IPS DF 19.7 (cell line): ENCODE measurements at regions not wholly inside any gene's neighbourhood (a gene's known extent, or its start where the extent isn't known, plus 50 kb on each side); places are given as distances from the start of the nearest gene placed in this dataset.

Source experiments
- DNase-seq: peaks from one replicate; pipeline ENCODE4 v3.0.0-alpha.2; 2013; ENCODE audit warnings: low read depth, low spot score

DNA sequence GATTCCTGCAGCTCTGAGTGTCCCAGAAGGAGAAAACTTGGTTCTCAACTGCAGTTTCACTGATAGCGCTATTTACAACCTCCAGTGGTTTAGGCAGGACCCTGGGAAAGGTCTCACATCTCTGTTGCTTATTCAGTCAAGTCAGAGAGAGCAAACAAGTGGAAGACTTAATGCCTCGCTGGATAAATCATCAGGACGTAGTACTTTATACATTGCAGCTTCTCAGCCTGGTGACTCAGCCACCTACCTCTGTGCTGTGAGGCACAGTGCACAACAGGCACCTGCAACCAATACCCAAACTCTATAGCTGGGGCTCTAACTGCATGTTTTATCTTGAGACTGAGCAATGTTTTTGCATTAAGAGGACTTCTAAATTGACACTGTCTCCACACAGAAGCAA, 379.2 kb upstream of the OR4E1 start:
- no peak for DNase-seq

DNA sequence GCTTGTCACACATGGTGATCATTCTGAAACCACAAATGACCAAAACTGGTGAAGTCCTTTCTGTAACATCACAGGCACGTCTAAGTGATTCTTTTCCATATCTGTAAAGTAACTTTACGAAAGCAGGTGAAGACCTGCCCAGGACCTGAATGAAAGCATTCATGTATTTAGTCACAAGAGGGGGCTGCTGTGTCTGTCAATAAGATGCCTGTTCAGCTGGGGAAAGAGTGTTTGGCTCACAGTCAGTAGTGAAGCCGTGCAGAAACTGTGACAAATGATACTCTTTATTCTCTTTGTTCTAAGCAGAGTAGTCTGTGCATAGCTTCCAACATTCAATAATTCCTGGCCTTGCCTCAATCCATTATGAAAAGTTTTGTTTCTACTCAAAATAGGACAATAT, 373.5 kb upstream of the OR4E1 start:
- no peak for DNase-seq

DNA sequence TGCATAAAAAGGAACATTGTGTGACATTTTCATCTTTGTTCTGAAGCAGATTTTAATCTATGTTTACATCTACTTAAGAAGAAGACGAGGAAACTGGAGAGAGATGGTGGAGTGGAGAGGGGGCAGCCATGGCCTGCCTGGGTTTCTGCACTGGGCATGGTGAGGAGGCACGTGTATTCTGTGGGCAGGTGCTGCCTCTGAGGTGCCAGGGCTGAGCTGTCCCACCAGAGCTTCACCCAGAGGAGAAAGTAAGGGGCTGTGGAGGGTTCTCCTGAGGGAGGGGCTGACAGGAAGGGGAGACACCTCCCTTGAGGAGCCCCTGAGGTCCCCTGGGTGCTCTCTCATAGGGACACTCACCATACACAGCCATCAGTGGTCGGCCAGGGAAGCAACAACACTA, 372.4 kb upstream of the OR4E1 start:
- DNase-seq: no peak

DNA sequence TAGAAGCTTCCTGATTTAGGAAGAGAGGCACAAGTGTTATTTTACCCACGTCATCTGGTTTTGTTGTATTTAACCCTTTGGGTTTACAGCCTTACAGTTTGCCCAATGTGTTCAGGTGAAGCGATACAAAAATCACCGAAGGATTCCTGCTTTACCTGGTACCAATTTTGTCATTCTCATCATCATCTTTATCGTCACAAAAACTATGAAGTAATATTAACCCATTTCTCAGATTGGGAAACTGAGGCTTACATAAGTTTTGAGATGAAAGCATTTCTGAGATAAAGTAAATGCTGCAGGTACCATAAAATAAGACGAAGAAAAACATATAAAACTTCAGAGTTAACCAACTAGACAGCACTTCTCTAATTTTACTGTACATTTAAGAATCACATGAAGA, 370.6 kb upstream of the OR4E1 start:
- DNase-seq: no peak

DNA sequence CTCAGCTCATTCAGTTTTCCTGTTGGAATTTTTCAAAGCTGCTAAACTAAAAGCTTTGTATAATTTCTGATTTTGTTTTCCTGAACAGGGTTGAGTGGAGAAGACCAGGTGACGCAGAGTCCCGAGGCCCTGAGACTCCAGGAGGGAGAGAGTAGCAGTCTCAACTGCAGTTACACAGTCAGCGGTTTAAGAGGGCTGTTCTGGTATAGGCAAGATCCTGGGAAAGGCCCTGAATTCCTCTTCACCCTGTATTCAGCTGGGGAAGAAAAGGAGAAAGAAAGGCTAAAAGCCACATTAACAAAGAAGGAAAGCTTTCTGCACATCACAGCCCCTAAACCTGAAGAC, 367.1 kb upstream of the OR4E1 start:
- no peak for DNase-seq

DNA sequence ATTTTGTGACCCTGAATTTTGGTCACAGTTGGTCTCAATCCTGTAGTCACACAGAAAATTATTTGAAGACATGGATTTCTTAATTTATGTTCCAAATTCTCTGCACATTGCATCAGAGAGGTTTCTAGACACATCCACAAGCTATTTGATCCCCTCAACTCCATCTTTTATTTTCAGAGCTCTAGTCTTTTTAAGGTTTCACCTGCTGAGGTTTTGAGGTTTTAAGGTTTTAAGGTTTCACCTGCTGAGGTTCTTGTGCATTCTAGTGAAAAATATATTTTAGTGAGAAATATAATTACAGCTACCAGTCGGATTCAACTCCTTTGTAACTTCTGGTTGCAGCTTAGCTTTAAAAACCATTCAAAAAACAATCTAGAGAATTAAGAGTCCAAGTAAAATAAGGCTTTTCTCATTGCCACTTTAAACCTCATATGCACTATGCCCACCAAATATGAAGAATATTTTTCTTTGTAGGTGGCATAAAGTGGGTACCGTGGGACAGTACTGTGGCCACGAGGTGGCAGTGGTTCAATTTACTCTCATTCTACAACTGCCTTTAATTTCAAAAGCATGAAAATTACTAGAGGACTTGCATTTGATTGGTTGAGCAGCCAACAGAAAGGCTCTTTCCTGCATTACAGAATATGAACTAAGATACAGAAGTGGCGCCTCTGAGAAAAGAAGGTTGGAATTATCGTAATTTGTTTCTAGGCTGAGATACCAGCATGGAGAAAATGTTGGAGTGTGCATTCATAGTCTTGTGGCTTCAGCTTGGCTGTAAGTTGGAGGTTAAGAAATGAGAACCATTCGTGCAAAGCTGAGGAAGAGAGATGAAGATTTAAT, 366.5 kb upstream of the OR4E1 start:
- no peak for DNase-seq

DNA sequence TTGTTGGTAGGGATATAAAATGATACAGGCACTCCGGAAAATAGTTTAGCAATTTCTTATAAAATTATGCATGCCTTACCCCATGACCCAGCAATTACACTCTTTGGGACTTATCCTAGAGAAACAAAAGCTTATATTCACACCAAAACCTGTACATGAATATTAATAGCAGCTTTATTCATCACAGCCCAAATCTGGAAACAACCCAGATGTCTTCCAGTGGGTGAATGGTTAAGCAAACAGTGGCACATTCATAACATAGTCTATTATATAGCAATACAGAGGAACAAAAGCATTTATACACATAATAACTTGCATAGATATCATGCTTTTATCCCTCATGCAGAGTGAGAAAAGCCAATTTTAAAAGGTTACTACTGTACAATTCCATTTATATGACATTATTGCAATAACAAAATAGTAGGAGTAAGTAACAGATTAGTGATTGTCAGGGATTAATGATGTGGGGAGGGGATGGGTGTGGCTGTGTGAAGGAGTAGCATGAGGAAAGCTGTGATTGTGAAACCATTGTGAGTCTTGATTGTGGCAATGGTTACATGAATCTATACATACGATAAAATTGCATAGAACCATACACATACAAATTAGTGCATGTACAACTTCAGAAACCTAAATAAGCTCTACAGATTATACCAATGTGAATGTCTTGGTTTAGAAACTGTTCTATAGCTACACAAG, 363.1 kb upstream of the OR4E1 start:
- no peak for DNase-seq

DNA sequence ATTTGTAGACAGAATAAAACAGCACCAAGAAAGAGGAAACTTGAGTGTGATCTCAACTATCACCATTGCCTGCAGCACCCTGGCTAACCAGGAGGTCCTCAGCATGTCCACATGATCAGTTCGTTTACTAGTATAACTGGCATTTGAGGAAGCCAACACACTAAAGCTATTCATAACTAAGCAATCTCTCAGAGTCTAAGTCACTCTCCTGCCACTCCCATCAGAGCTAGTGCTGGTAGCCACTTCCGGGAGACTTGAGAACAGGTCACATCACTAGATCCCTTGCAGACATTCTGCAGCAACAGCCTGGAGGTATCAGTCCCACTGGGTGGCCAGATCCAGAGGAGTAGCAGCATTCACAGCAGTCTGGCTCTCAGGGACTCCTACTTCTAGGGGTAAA, 352.9 kb upstream of the OR4E1 start:
- no peak for DNase-seq

DNA sequence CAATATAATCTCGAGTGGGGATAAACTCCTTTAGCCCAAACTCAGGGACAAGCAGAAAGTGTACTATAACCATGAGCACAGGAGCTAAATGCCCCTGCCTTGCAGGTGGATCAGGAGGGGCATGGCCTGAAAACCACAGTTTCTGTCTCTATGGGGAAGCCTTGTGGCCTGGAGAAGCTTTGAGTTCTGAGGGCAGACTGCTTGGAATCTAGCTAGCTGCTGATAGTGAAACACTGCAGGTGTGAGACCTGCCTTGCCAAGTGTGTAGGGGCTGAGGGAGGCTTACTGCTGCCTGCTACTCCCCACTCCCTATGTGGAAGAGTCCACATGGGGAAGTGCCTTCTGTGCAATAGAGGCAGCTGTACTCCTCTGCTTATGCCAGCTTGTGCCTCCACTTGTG, 352.3 kb upstream of the OR4E1 start:
- DNase-seq: no peak

DNA sequence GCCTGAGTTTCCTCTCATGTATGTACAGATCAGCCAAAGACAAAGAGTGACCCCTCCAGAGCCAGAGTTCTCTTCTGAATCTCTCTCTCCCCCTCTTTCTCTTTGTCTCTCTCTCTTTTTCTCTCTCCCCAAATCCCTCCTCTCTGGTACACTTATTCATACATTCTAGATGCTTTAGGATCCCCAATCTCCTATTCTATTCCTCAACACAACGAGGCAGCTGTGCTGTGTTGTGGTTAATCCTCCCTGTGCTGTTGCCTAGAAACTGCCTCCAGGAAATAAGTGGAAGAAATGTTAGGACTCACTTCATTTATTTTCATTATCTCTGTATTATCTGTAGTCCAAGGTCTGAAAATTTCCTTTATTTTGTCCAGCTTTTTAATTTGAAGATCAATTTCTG, 350.5 kb upstream of the OR4E1 start:
- no peak for DNase-seq

DNA sequence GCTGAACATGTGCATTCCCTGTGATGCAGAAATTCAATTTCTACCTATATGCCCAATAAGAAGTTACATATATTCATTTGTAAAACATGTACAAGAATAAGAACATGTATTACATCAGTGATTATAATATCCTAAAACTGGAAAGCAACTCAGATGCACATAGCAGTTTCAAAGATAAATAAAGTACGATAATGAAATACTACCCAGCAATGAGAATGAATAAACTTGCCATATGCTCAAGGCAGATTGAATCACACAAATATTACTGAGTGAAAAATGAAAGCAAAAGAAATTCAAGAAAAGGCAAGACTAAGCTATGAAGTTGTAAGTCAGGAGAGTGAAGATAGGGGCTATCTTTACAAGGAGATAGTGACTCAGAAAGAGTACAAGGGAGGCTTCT, 345.3 kb upstream of the OR4E1 start:
- no peak for DNase-seq

DNA sequence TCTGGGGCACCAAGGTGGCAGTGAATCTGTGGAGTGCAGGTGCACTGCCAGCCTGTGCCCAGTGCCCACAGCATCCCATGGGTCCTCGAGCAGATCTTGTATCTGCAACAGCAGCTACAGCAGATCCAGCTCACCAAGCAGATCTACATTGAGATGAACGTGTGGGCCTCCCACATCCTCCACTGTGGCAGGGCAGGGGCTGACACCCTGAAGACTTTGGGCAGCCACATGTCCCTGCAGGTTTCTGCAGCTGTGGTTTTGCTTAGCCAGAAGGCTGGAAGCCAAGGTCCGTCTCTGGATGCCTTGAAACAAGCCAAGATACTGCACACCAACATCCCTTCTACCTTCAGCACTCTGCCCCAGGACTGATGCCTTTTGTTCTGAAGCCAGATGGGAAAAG, 338.8 kb upstream of the OR4E1 start:
- no peak for DNase-seq

DNA sequence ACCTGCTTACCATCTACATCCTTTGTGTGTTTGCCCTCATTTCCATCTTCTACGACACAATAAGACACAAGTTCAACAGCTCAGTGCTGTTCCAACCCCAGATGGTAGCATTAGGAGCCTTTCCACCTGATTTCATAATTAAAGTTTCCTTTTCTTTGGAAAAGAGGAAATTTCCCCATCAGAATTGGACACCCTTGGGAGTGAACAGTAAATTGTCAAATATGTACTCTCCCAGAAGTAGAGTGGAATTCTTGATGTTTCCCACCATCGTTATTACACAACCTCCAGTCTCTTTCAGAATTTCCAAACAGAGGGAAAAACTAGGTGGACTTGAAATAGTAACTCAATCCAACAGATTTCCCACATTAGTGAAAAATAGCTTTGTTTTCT, 337.6 kb upstream of the OR4E1 start:
- no peak for DNase-seq

DNA sequence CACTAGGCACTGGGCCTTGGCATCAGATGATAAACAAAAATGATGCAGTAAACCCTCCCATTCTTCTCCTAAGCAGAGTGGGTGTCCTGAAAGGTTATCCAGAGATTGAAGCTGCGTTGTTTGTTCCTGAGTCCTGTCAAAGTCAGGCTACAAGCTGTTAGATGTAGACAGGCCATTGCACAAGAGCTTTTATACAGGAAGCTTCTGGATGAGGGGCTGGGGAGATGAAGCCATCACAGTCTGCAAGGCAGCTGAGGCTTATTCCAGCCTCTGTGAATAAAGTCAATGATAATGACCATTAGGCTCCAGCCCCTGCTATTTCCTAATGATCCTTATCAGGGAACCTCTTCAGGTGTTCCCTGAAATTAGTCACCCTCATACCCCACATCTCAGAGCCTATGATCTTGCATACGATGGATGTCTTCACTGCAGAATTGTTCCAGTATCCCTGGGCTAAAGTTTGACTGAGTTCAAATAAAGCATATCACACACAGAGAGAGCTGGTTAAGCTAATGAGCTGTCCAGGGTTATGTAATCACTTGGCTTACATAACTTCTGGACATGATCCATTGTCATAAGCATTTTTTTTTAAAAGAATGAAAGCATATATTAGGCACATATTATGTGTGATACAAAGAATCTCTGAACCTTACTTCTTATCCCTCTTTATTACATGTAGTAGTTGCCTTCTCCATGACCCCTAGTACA, 337.1 kb upstream of the OR4E1 start:
- DNase-seq: no peak

DNA sequence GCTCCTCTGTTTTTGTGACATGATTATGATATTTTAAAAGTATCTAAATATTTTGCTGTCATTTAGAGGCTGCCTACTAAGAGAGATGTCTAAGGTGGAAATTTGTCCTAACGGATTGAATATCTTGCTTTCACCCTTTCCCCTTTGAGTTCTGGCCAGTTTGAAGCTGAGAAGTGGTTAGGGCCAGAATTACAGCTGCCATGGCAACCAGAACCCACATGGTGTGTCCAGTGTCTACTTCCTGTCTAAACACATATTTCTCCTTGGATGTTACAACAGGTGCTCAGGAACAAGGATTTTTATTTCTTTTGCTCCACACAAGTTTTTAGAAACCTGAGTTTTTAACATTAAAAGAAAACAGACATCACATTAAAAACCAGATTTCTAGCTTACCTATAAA, 335.1 kb upstream of the OR4E1 start:
- DNase-seq: no peak

DNA sequence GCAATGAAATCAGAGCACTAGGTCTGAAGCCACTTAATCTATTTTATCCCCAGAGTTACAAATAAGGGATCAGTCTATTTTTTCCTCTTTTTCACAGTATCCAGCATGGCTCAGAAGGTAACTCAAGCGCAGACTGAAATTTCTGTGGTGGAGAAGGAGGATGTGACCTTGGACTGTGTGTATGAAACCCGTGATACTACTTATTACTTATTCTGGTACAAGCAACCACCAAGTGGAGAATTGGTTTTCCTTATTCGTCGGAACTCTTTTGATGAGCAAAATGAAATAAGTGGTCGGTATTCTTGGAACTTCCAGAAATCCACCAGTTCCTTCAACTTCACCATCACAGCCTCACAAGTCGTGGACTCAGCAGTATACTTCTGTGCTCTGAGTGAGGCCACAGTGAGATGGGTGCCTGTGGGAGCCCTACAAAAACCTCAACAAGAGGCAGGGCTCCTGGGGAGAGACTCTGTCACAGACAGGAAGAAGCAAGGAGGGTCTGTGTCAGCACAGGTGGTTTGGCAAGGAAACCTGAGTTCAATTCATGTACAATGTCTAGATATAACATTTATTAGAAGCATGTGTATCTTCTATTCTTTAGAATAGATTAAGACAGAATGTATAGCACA, 334.3 kb upstream of the OR4E1 start:
- no peak for DNase-seq

DNA sequence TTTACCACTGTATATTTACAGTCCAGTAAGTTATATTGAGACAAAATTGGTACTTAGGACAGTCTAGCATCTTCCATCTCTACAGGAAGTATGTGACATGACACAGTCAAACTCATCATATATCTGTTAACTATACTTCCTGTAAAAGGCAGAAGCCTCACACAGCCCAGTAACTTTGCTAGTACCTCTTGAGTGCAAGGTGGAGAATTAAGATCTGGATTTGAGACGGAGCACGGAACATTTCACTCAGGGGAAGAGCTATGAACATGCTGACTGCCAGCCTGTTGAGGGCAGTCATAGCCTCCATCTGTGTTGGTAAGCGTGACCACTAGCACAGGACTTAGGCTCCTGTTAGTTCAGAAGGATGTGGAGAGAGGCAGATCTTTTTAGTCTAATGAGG, 333.7 kb upstream of the OR4E1 start:
- DNase-seq: no peak

DNA sequence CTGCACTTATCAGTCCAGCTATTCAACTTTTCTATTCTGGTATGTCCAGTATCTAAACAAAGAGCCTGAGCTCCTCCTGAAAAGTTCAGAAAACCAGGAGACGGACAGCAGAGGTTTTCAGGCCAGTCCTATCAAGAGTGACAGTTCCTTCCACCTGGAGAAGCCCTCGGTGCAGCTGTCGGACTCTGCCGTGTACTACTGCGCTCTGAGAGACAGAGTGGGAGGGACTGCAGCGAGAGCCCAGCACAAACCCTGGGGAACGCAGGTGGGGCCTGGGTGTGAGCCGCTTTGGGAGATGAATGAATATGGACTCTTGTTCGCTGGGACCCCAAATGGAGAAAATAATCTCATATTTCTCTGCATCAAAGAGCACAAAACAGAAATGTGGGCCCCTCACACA, 329.8 kb upstream of the OR4E1 start:
- DNase-seq: no peak

DNA sequence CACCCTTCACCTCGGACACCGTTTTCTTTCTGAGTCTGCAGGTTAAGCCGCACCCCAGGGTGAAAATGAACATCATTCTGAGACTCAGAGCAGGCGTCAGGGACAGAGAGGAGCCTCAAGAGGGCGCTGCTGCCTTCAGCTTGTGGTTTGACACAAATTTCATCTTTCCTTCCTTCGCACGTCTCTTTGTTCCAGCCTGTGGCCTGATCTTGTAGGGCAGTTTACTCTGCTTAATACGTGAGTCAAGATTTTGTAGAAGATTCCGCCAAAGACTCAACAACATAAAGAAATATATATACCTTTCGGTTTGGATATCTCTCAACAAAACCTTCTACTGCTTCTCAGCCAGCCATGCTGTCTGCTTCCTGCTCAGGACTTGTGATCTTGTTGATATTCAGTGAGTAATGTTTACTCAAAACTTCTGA, 329.3 kb upstream of the OR4E1 start:
- peak; percentile 30 for DNase-seq

DNA sequence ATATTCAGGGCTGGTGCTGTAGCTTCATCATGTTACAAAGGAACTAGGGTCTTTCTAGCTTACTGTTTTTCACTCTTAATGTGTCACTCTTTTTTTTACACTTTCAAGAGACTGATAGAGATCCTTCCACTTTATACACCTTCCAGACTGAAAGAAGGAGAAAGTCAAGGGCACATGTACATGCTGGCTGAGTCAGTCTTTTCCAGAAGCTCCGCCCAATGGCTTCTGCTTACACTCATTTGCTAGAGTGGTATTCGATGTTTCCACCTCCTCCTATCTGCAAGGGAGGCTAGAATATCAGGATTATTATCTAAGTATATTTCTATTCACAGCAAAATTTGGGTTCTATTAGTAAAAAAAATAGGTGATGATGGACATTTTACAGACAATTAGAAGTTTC, 325.8 kb upstream of the OR4E1 start:
- DNase-seq: no peak

DNA sequence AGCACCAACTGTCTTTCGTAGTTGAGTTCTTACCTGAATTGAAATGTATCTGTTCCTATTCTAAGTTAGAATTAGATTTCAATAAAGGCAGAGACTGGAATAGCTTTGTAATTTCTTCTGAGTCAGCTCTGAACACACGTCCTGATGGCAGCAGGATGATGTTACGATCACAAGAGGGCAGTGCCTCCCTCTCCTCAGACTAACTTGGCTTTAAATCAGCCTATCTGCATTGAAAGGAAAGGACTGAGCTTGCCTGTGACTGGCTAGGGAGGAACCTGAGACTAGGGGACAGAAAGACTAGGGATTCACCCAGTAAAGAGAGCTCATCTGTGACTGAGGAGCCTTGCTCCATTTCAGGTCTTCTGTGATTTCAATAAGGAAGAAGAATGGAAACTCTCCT, 323.7 kb upstream of the OR4E1 start:
- peak; percentile 75 for DNase-seq

DNA sequence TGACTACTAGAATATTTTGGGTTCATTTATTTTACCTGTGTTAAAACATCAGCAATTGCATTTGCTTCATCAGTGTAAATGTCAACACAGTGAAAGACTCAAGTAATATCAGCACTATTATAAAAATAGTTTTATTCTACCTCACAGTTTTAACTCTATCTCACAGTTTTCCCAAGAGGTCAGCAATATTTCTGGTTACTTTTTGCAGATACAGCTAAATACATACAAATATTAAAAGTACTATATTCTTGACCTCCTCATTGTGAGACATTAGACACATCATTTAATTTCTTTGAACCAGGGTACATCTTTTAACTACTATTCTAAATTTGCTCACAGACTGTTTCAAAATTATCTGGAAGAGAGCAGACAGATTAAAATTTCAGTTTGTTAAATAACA, 321.7 kb upstream of the OR4E1 start:
- no peak for DNase-seq
